CD14-positive monocyte (primary cell): ENCODE measurements at regions not wholly inside any gene's neighbourhood (a gene's known extent, or its start where the extent isn't known, plus 50 kb on each side); places are given as distances from the start of the nearest gene placed in this dataset.

Experiments used
- DNase-seq, 3 donors: peaks; one replicate each; pipeline ENCODE4 v3.0.0-alpha.2; 2011 to 2022
- H2AFZ ChIP-seq: 2 replicates; pipeline ENCODE4 v1.6.0; 2012; ENCODE audit warnings: mild to moderate bottlenecking, low read depth, low read length, inconsistent platforms; ENCODE audit not compliant: insufficient read depth, poor library complexity, severe bottlenecking
- H3K27ac ChIP-seq, 2 donors: 1 replicate in 1 of 2; 2 replicates in 1 of 2; pipeline ENCODE4 v1.5.1; 2012 to 2013; ENCODE audit warnings: low read length in 2 of 2, control low read depth in 1 of 2, inconsistent platforms in 1 of 2, low read depth in 1 of 2, mild to moderate bottlenecking in 1 of 2
- H3K27me3 ChIP-seq, 2 donors: one replicate each; pipeline versions ENCODE4 v1.6.0 to v1.6.1; 2011 to 2013; ENCODE audit warnings: low read length in 2 of 2; ENCODE audit not compliant: control insufficient read depth in 2 of 2, insufficient read depth in 2 of 2
- H3K36me3 ChIP-seq, 2 donors: replicated peaks in 1 of 2; 1 replicate in 1 of 2; 2 replicates in 1 of 2; pipeline versions ENCODE4 v1.5.1 to v1.6.1; 2012 to 2013; ENCODE audit warnings: low read length in 2 of 2, control low read depth in 1 of 2, inconsistent platforms in 1 of 2, mild to moderate bottlenecking in 1 of 2; ENCODE audit not compliant: insufficient read depth in 2 of 2, control insufficient read depth in 1 of 2
- H3K4me1 ChIP-seq, 2 donors: 1 replicate in 1 of 2; 2 replicates in 1 of 2; pipeline versions ENCODE4 v1.5.1 to v1.6.1; 2012 to 2013; ENCODE audit warnings: low read length in 2 of 2, control low read depth in 1 of 2, inconsistent platforms in 1 of 2, mild to moderate bottlenecking in 1 of 2, moderate library complexity in 1 of 2; ENCODE audit not compliant: insufficient read depth in 2 of 2, control insufficient read depth in 1 of 2
- H3K4me2 ChIP-seq: replicated peaks from 2 replicates; pipeline ENCODE3; 2012; ENCODE audit warnings: low read length, moderate library complexity, mild to moderate bottlenecking; ENCODE audit not compliant: poor library complexity, severe bottlenecking; ENCODE audit errors: extremely low read depth
- H3K4me3 ChIP-seq, 3 experiments: fragments of 200-600 bp in 1 of 3; sonication (generic) in 1 of 3; replicated peaks in 1 of 3; 1 replicate in 2 of 3; 2 replicates in 1 of 3; pipeline ENCODE4 v1.5.1; 2011 to 2013; ENCODE audit warnings: low read length in 3 of 3, mild to moderate bottlenecking in 3 of 3, control low read depth in 2 of 3, low read depth in 2 of 3, inconsistent platforms in 1 of 3, moderate library complexity in 1 of 3
- H3K79me2 ChIP-seq: 2 replicates; pipeline ENCODE4 v1.6.0; 2012; ENCODE audit warnings: mild to moderate bottlenecking, control low read depth, inconsistent platforms, low read length, moderate library complexity; ENCODE audit not compliant: insufficient read depth
- H3K9ac ChIP-seq: 2 replicates; pipeline ENCODE4 v1.6.0; 2017; ENCODE audit warnings: low read length, mild to moderate bottlenecking; ENCODE audit not compliant: insufficient read depth, poor library complexity, severe bottlenecking
- H3K9me3 ChIP-seq, 2 donors: replicated peaks in 1 of 2; 1 replicate in 1 of 2; 2 replicates in 1 of 2; pipeline versions ENCODE4 v1.5.1 to v1.6.1; 2012 to 2013; ENCODE audit warnings: low read length in 2 of 2, control low read depth in 1 of 2; ENCODE audit not compliant: control insufficient read depth in 1 of 2, insufficient read depth in 1 of 2
- H4K20me1 ChIP-seq: 2 replicates; pipeline ENCODE4 v1.6.0; 2012; ENCODE audit warnings: mild to moderate bottlenecking, low read length, control low read depth, moderate library complexity; ENCODE audit not compliant: insufficient read depth
- H3K27ac Mint-ChIP-seq, 7 donors: one replicate each; pipeline ENCODE4 v1.8.0; 2020; ENCODE audit warnings: mild to moderate bottlenecking in 7 of 7, mixed read lengths in 7 of 7, moderate library complexity in 6 of 7, inconsistent platforms in 2 of 7
- H3K27me3 Mint-ChIP-seq, 3 donors: one replicate each; pipeline ENCODE4 v1.8.0; 2021 to 2022; ENCODE audit warnings: low read depth in 3 of 3, mild to moderate bottlenecking in 3 of 3, mixed read lengths in 3 of 3, moderate library complexity in 3 of 3, inconsistent platforms in 1 of 3
- H3K36me3 Mint-ChIP-seq, 2 donors: one replicate each; pipeline ENCODE4 v1.8.0; 2020; ENCODE audit warnings: mixed read lengths in 2 of 2, inconsistent platforms in 1 of 2, mild to moderate bottlenecking in 1 of 2
- H3K4me1 Mint-ChIP-seq: one replicate; pipeline ENCODE4 v1.8.0; 2020; ENCODE audit warnings: mild to moderate bottlenecking, mixed read lengths
- H3K4me3 Mint-ChIP-seq, 2 donors: one replicate each; pipeline ENCODE4 v1.8.0; 2020; ENCODE audit warnings: mild to moderate bottlenecking in 2 of 2, mixed read lengths in 2 of 2, moderate library complexity in 1 of 2
- H3K9me3 Mint-ChIP-seq, 7 donors: one replicate each; pipeline ENCODE4 v1.8.0; 2020 to 2022; ENCODE audit warnings: mixed read lengths in 7 of 7, mild to moderate bottlenecking in 6 of 7, moderate library complexity in 6 of 7, inconsistent platforms in 2 of 7
- CTCF ChIP-seq: fragments of 200-600 bp; IDR thresholded peaks from one replicate; pipeline ENCODE4 v1.8.0; 2022; ENCODE audit warnings: antibody characterized with exemption, mild to moderate bottlenecking
- WGBS: methylation state at CpG from one replicate; pipeline ENCODE4 v1.1.5; 2013; ENCODE audit warnings: missing lambda C conversion rate; ENCODE audit not compliant: insufficient coverage; 5-methylcytosine and 5-hydroxymethylcytosine counted together
- intact Hi-C, 2 donors: fragments of 100-400 bp; cut with micrococcal nuclease; formaldehyde crosslinking; loops; one replicate each; pipeline versions ENCODE4 v1.15.0 to v1.15.1; 2023

- no peaks in the 10 kb centered on the region for H3K79me2 ChIP-seq
- no peaks in the 10 kb centered on the region for H4K20me1 ChIP-seq
- H3K4me3 Mint-ChIP-seq: no peak overlapping the region
- peaks cover 0 to 7% of the 10 kb centered on the region in 2 donors for H3K27me3 ChIP-seq
- H3K4me2 ChIP-seq: no peak overlapping the region
- peaks cover 8 to 20% (median 18%) of the 10 kb centered on the region in 3 donors for H3K27me3 Mint-ChIP-seq
- no peak for DNase-seq
- H3K9me3 Mint-ChIP-seq: peaks cover 18 to 28% (median 27%) of the 10 kb centered on the region in 7 donors
- intact Hi-C loops: no loop called here
- no peak overlapping the region for H3K9ac ChIP-seq
- H3K36me3 Mint-ChIP-seq: peaks cover 19% of the 10 kb centered on the region in 2 donors
- peaks cover 17 to 23% of the 10 kb centered on the region in 2 donors for H3K9me3 ChIP-seq
- peaks cover 19% of the 10 kb centered on the region for H3K4me1 Mint-ChIP-seq
- TF ChIP-seq CTCF: no peak
- no peak overlapping the region for H3K27ac Mint-ChIP-seq
- no CpG with 5 or more reads among the region's 1 CpG for WGBS
- no peak overlapping the region for H3K27ac ChIP-seq
- H2AFZ ChIP-seq: no peak overlapping the region
- no peak overlapping the region for H3K4me3 ChIP-seq
- peaks cover 13 to 26% of the 10 kb centered on the region in 2 donors for H3K4me1 ChIP-seq
- H3K36me3 ChIP-seq: no peaks in the 10 kb centered on the region
Observed at GRCh38 chr20:60091861-60092260, 133.6 kb downstream of the CDH26 start.

DNA sequence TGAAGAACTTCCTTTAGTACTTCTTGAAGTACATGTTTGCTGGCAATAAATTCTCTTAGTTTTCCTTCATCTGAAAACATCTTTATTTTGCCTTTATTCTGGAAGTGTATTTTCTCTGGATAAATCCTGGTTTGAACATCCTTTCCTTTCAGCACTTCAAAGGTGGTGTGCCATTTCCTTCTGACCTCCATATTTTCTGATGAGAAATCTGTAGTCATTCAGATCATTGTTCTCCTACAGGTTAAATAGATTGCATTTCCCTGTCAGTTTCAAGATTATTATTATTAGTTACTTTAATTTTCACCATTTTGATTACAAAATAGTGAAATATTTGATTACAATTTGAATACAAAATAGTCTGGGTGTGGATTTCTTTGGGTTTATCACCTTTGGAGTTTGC, 134.5 kb downstream of the CDH26 start:
- H3K9ac ChIP-seq: no peak overlapping the region
- no peaks in the 10 kb centered on the region for H3K79me2 ChIP-seq
- no peak for TF ChIP-seq CTCF
- H3K27ac Mint-ChIP-seq: no peak overlapping the region
- no peak overlapping the region for H3K4me3 Mint-ChIP-seq
- peaks cover 22% of the 10 kb centered on the region for H3K4me1 Mint-ChIP-seq
- peaks cover 16 to 28% of the 10 kb centered on the region in 2 donors for H3K4me1 ChIP-seq
- H3K9me3 ChIP-seq: peaks cover 17 to 27% of the 10 kb centered on the region in 2 donors
- H3K36me3 ChIP-seq: no peaks in the 10 kb centered on the region
- peaks cover 16 to 22% of the 10 kb centered on the region in 2 donors for H3K36me3 Mint-ChIP-seq
- H3K27me3 ChIP-seq: peaks cover 0 to 3% of the 10 kb centered on the region in 2 donors
- peaks cover 21 to 32% (median 27%) of the 10 kb centered on the region in 7 donors for H3K9me3 Mint-ChIP-seq
- H2AFZ ChIP-seq: no peak overlapping the region
- no peak overlapping the region for H3K4me2 ChIP-seq
- intact Hi-C loops: no loop called here
- H3K27me3 Mint-ChIP-seq: peaks cover 8 to 17% (median 10%) of the 10 kb centered on the region in 3 donors
- H3K27ac ChIP-seq: no peak overlapping the region
- no peak for DNase-seq
- no peaks in the 10 kb centered on the region for H4K20me1 ChIP-seq
- no peak overlapping the region for H3K4me3 ChIP-seq
